IPS DF 6.9 (cell line): ENCODE measurements at regions not wholly inside any gene's neighbourhood (a gene's known extent, or its start where the extent isn't known, plus 50 kb on each side); places are given as distances from the start of the nearest gene placed in this dataset.

ENCODE experiments used
- DNase-seq: peaks from one replicate; pipeline ENCODE4 v3.0.0-alpha.2; 2013; ENCODE audit warnings: low read depth, low spot score
- H3K27ac ChIP-seq: one replicate; pipeline ENCODE4 v1.5.1; 2013; ENCODE audit warnings: low read length, control low read depth
- H3K27me3 ChIP-seq: 2 replicates; pipeline ENCODE4 v1.6.1; 2013; ENCODE audit warnings: mild to moderate bottlenecking, low read length; ENCODE audit not compliant: control insufficient read depth, insufficient read depth
- H3K36me3 ChIP-seq: 2 replicates; pipeline ENCODE4 v1.6.1; 2013; ENCODE audit warnings: low read length; ENCODE audit not compliant: control insufficient read depth, insufficient read depth
- H3K4me1 ChIP-seq: 2 replicates; pipeline ENCODE4 v1.6.1; 2013; ENCODE audit warnings: low read length; ENCODE audit not compliant: control insufficient read depth, insufficient read depth
- H3K4me3 ChIP-seq: 2 replicates; pipeline ENCODE4 v1.5.1; 2013; ENCODE audit warnings: mild to moderate bottlenecking, low read length
- H3K9me3 ChIP-seq: 2 replicates; pipeline ENCODE4 v1.6.1; 2013; ENCODE audit warnings: low read length, inconsistent platforms; ENCODE audit not compliant: control insufficient read depth, insufficient read depth
- WGBS: extraction: QIAGEN DNeasy Blood & Tissue Kit; methylation state at CpG from one replicate; pipeline ENCODE4 v1.1.7; 2013; ENCODE audit warnings: mixed read lengths, missing lambda C conversion rate; ENCODE audit not compliant: insufficient read length, insufficient coverage; 5-methylcytosine and 5-hydroxymethylcytosine counted together

DNA sequence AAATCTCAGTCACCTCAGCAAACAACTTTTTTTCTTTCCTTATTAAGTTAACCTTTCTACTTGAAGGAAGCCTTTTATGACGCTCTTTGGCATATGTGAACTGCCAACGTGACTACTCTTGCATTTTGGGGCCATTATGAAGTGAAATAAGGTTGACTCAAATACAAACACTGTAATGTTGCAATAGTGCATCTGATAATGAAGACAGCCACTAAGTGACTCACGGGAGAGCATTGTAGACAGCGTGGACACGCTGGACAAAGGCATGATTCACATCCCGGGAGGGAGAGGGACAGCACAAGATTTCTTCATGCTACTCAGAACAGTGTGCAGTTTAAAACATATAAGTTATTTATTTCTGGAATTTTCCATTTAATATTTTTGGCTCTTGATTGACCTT is 560.8 kb downstream of the ETS1 start:
- no peak overlapping the region for H3K4me3 ChIP-seq
- no peak overlapping the region for H3K27ac ChIP-seq
- no peaks in the 10 kb centered on the region for H3K27me3 ChIP-seq
- H3K9me3 ChIP-seq, result no peaks in the 10 kb centered on the region
- no peaks in the 10 kb centered on the region for H3K4me1 ChIP-seq
- DNase-seq, result no peak
- WGBS, result no CpG with 5 or more reads among the region's 6 CpGs
- no peaks in the 10 kb centered on the region for H3K36me3 ChIP-seq

DNA sequence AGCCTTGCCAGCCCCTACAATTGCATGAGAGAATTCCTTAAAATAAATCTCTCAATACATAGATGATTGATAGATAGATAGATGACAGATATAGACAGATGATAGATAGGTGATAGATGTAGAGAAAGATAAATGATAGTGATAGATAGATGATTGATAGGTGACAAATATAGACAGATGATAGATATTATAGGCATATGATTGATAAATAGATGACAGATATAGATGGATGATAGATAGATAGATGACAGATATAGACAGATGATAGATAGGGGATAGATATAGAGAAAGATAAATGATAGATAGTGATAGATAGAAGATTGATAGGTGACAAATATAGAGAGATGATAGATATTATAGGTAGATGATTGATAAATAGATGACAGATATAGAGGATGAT is 564.6 kb downstream of the ETS1 start:
- H3K9me3 ChIP-seq, result no peaks in the 10 kb centered on the region
- no peaks in the 10 kb centered on the region for H3K36me3 ChIP-seq
- H3K27me3 ChIP-seq, result no peaks in the 10 kb centered on the region
- no peak overlapping the region for H3K27ac ChIP-seq
- DNase-seq, result no peak
- no peak overlapping the region for H3K4me3 ChIP-seq
- no peaks in the 10 kb centered on the region for H3K4me1 ChIP-seq

- no peak overlapping the region for H3K4me3 ChIP-seq
- H3K27ac ChIP-seq, result no peak overlapping the region
- H3K4me1 ChIP-seq, result no peaks in the 10 kb centered on the region
- no CpG with 5 or more reads among the region's 3 CpGs for WGBS
- H3K27me3 ChIP-seq, result no peaks in the 10 kb centered on the region
- H3K36me3 ChIP-seq, result no peaks in the 10 kb centered on the region
- DNase-seq, result no peak
- H3K9me3 ChIP-seq, result no peaks in the 10 kb centered on the region
These were observed 565.4 kb downstream of the ETS1 start for GRCh38 chr11:128022007-128022368.

DNA sequence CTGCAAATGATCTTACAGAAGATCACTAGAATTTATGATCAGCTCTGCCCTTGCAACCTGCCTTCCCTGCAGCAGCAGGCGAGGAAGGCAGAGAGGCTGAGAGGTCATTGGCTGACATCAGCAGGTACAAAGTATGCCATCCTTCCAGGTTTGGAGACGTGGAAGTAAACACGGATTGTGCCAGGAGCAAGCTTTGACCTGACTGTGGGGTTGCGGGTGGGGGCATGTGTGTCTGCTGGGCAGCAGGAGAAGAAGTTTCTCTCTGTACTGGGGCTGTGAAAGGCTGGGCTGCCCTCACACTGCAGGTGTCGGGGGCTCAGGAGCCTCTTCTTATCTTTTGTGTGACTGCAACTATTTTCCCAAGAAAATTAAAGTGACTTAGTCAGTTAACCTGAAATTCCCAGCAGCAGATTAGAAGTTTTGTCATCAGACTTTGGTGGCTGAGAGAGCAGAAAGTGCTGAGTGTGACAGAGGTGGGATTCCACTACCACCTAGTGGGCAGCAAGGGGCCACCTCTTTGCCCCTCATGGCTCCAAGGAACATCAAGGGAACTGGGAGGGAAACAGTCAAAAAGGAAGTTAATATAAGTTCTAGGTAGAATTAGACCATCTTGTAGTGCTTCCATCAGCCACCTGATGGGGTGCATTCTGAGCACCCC is 565.9 kb downstream of the ETS1 start:
- WGBS, result no CpG with 5 or more reads among the region's 5 CpGs
- no peaks in the 10 kb centered on the region for H3K4me1 ChIP-seq
- DNase-seq, result peak; percentile 29
- H3K27me3 ChIP-seq, result no peaks in the 10 kb centered on the region
- no peak overlapping the region for H3K27ac ChIP-seq
- H3K36me3 ChIP-seq, result no peaks in the 10 kb centered on the region
- no peaks in the 10 kb centered on the region for H3K9me3 ChIP-seq
- H3K4me3 ChIP-seq, result no peak overlapping the region

DNA sequence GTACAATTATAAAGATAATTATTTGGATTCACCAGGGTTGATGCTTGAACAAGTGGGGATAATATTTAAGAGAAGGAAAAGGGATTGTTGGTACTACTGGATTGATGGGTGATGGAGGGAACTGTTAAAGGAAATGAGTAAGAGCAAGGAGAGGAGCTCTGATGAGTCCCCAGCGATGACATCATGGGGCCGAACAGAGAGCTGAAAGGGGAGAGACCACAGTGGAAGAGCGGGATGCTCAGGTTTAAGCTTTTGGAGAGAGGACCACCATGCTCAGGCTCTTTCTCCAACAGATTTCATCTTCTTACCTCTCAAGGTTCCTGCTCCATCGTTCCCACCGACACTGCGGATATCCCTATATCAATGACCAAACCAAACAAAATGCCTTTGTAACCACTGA is 568.7 kb downstream of the ETS1 start:
- no peak for DNase-seq
- H3K4me3 ChIP-seq, result no peak overlapping the region
- H3K36me3 ChIP-seq, result no peaks in the 10 kb centered on the region
- H3K27me3 ChIP-seq, result no peaks in the 10 kb centered on the region
- H3K4me1 ChIP-seq, result no peaks in the 10 kb centered on the region
- H3K27ac ChIP-seq, result no peak overlapping the region
- no CpG with 5 or more reads among the region's 6 CpGs for WGBS
- no peaks in the 10 kb centered on the region for H3K9me3 ChIP-seq

DNA sequence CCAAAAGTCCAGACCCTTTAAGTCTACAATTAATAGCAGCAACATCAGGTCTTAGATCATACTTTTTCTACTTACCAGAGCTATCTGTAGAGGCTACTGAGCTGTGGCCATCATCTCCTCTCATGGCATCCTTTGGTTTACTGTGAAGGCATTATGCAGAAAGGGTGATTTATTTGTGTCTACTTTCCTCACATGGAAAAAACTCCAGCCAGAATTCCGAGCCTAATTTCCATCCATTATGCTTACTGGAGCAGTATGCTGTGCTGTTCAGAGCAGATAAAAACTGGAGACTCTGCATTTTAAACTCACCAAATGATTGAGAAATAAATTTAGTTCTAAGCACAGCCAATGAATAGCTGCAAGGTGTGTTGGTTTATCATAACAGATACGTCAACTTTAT is 581.8 kb downstream of the ETS1 start:
- no peaks in the 10 kb centered on the region for H3K4me1 ChIP-seq

DNA sequence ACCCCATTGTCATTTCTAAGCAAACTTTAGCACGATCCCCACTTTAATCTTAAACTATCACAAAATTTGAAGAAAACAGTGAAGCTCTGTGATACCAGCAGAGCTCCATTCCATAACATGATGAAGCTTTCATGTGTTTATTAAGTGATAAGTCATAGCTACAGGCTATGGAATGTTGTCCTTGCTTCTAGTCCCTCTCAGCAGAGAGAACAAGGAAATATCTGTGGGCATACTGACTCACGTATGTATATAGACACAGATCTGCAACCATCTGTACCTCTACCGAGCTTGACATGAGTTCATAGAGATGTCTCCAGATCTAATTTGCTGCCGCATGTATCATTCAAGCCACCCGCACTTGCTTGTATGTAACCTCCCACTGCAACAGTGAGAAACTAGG is 588.9 kb downstream of the ETS1 start:
- Histone ChIP-seq H3K27ac (no peak overlapping the region), H3K4me1 (no peaks in the 10 kb centered on the region), H3K9me3 (no peaks in the 10 kb centered on the region), H3K27me3 (no peaks in the 10 kb centered on the region), H3K4me3 (no peak overlapping the region), H3K36me3 (no peaks in the 10 kb centered on the region)
- no CpG with 5 or more reads among the region's 5 CpGs for WGBS
- no peak for DNase-seq

More for the DNA sequence above, 581.8 kb downstream of the ETS1 start:
- H3K9me3 ChIP-seq, result no peaks in the 10 kb centered on the region
- no peak overlapping the region for H3K27ac ChIP-seq
- WGBS, result no CpG with 5 or more reads among the region's 2 CpGs
- H3K27me3 ChIP-seq, result no peaks in the 10 kb centered on the region
- DNase-seq, result no peak
- no peak overlapping the region for H3K4me3 ChIP-seq
- H3K36me3 ChIP-seq, result no peaks in the 10 kb centered on the region

DNA sequence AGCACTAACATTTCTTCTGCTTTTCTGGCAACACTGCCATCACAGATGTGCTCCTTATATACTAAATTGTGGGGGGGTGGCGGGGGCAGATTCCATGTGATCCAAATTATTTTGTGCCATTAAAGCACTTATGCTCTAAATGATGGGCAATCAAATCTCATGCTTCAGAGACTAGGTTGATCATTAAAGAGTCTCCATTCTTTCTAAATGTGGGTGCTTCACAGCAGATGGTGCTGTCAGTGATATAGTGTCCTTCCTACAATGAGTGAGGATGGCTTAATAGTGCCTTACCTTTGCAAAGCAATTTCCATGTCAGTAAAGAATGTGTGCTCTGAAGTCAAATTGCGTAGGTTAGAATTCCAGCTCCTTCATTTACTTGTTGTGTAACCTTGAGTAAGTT is 589.8 kb downstream of the ETS1 start:
- no peak overlapping the region for H3K4me3 ChIP-seq
- no CpG with 5 or more reads among the region's 2 CpGs for WGBS
- H3K4me1 ChIP-seq, result no peaks in the 10 kb centered on the region
- H3K9me3 ChIP-seq, result no peaks in the 10 kb centered on the region
- no peaks in the 10 kb centered on the region for H3K27me3 ChIP-seq
- no peak for DNase-seq
- H3K27ac ChIP-seq, result no peak overlapping the region
- H3K36me3 ChIP-seq, result no peaks in the 10 kb centered on the region

- Histone ChIP-seq H3K4me1 (no peaks in the 10 kb centered on the region), H3K36me3 (no peaks in the 10 kb centered on the region), H3K27ac (no peak overlapping the region), H3K27me3 (no peaks in the 10 kb centered on the region), H3K9me3 (no peaks in the 10 kb centered on the region), H3K4me3 (no peak overlapping the region)
- DNase-seq, result no peak
- WGBS, result no CpG with 5 or more reads among the region's 5 CpGs
These were observed 590.5 kb downstream of the ETS1 start for GRCh38 chr11:127996825-127997224.

GRCh38 chr11:127995921-127996320 is 591.4 kb downstream of the ETS1 start:
- Histone ChIP-seq H3K27ac (no peak overlapping the region), H3K4me3 (no peak overlapping the region)
- WGBS, result no CpG with 5 or more reads among the region's 3 CpGs

DNA sequence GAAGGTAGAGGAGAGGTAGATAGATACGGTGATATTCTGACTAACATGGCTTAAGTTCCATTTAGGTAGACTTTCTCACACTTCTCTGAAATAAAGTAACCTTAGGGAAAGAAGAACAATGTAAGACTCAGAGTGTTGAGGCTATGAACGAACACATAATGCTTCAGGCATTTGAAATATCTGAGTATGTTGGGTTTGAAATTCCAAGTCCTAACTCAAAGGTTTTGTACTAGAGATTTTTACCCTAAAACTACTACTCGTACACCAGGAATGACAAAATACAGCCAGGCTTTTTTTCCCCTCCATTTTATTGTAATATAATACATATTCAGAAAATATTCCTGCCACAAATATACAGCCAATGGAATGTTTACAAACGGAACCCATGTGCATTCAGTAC is 592.6 kb downstream of the ETS1 start:
- H3K4me1 ChIP-seq, result no peaks in the 10 kb centered on the region
- no CpG with 5 or more reads among the region's 4 CpGs for WGBS
- H3K27ac ChIP-seq, result no peak overlapping the region
- no peaks in the 10 kb centered on the region for H3K9me3 ChIP-seq
- no peak for DNase-seq
- no peaks in the 10 kb centered on the region for H3K27me3 ChIP-seq
- no peak overlapping the region for H3K4me3 ChIP-seq
- H3K36me3 ChIP-seq, result no peaks in the 10 kb centered on the region

More at GRCh38 chr11:127995921-127996320, 591.4 kb downstream of the ETS1 start:
- Histone ChIP-seq H3K4me1 (no peaks in the 10 kb centered on the region), H3K9me3 (no peaks in the 10 kb centered on the region), H3K36me3 (no peaks in the 10 kb centered on the region), H3K27me3 (no peaks in the 10 kb centered on the region)
- no peak for DNase-seq
